Pancreas (tissue), 10 donors: ENCODE measurements at regions not wholly inside any gene's neighbourhood (a gene's known extent, or its start where the extent isn't known, plus 50 kb on each side); places are given as distances from the start of the nearest gene placed in this dataset.

Experiments
- ATAC-seq, 4 donors: fragments of 200-7000 bp; cut with Tn5 transposase; one replicate each; pipeline versions ENCODE4 v1.8.0 to v1.9.1; 2020; ENCODE audit warnings: mild to moderate bottlenecking in 4 of 4, moderate library complexity in 4 of 4
- DNase-seq, 6 donors: peaks; one replicate each; pipeline ENCODE4 v3.0.0-alpha.2; 2020
- FAIRE-seq: peaks from 2 replicates; lab custom pipeline; 2012; peaks lifted over from hg19 to GRCh38; lab: Jason Lieb, UNC
- H3K27ac ChIP-seq, 4 donors: fragments of 200-600 bp; sonication (generic); 1 replicate in 3 of 4; 2 replicates in 1 of 4; pipeline versions ENCODE4 v1.5.0 to v1.8.0; 2020
- H3K27me3 ChIP-seq, 4 donors: fragments of 200-600 bp; one replicate each; pipeline ENCODE4 v1.8.0; 2021
- H3K36me3 ChIP-seq, 3 donors: fragments of 200-600 bp; sonication (generic) in 1 of 3; one replicate each; pipeline versions ENCODE4 v1.5.0 to v1.8.0; 2020 to 2021
- H3K4me1 ChIP-seq, 3 donors: fragments of 200-600 bp; one replicate each; pipeline ENCODE4 v1.8.0; 2021
- H3K4me3 ChIP-seq, 4 donors: fragments of 200-600 bp; sonication (generic) in 2 of 4; one replicate each; pipeline versions ENCODE4 v1.5.0 to v1.8.0; 2020 to 2021
- H3K9me3 ChIP-seq, 4 donors: fragments of 200-600 bp; one replicate each; pipeline ENCODE4 v1.8.0; 2021
- WGBS, 2 donors: extraction: QIAGEN DNeasy Blood & Tissue Kit; methylation state at CpG; one replicate each; pipeline ENCODE4 v1.1.7; 2013; 5-methylcytosine and 5-hydroxymethylcytosine counted together
- intact Hi-C, 3 donors: fragments of 100-400 bp; cut with DNase I; formaldehyde crosslinking; loops; one replicate each; pipeline versions ENCODE4 v1.11.1 to v1.14.2; 2022
- TF ChIP-seq, protein P1 (sequence below), 4 donors: fragments of 200-600 bp; sonication (generic) in 3 of 4; IDR thresholded peaks; one replicate each; pipeline versions ENCODE4 v1.5.0 to v1.8.0; 2021; ENCODE audit warnings: antibody characterized with exemption in 4 of 4
- donor health status: healthy with polysubstance abuse.
- donor health status: DM: no; HTN: no; CAD: no; lungs with moderate emphysema.
- donor health status: DM: no; HTN: no; CAD: no.
- donor health status: control.
- donor health status: control.
- donor health status: Bipolar disorder and iron deficiency.
- donor health status: DM: yes; HTN: yes; CAD: no.
- donor health status: DM: no; HTN: no; CAD: no.
- donor health status: DM: no; HTN: no; CAD: no.
- donor health status: DM: yes; HTN: yes; CAD: no.

DNA sequence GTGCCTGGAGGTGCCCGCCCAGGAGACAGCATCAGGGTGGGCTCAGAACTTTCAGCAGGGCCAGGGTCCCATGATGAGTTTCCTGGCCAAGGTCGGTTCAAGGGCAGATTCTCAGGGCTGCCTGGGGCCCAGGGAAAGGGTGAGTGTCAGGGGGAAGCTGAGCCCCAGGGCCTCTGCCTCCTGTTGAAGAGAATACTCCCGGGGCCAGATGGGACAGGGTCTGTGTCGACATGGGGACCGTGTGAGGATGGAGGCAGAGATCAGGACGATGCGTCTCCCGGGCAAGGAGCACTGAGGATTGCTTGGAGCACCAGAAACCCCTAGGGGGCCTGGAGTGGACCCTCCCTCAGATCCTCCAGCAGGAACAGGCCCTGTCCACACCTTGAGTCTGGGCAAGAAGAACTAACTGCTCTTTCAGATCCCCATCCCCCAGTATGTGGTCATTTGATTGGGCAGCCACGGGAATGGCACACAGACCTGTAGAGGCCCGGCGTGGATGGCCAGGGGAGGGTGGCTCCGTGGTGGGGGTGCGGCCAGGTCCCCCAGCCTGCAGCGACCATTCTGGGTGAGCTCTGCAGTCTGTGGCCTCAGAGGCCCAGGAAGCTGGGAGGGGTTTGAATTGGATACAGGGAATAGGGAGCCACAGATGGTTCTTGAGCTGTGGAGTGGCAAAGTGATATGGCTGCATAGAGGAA lies 1078.7 kb downstream of the BRD1 start:
- no peak for FAIRE-seq
- Histone ChIP-seq H3K36me3 (no peaks in the 10 kb centered on the region), H3K27ac (no peak overlapping the region), H3K4me3 (no peak overlapping the region), H3K4me1 (no peaks in the 10 kb centered on the region), H3K27me3 (no peaks in the 10 kb centered on the region), H3K9me3 (no peaks in the 10 kb centered on the region)
- 71 to 79% methylated on average over 14 of the region's 14 CpGs for WGBS, 2 donors
- intact Hi-C loops: no loop called here
- DNase-seq: peak in 1 of 6 donors; percentile 1
- TF ChIP-seq, protein P1, sequence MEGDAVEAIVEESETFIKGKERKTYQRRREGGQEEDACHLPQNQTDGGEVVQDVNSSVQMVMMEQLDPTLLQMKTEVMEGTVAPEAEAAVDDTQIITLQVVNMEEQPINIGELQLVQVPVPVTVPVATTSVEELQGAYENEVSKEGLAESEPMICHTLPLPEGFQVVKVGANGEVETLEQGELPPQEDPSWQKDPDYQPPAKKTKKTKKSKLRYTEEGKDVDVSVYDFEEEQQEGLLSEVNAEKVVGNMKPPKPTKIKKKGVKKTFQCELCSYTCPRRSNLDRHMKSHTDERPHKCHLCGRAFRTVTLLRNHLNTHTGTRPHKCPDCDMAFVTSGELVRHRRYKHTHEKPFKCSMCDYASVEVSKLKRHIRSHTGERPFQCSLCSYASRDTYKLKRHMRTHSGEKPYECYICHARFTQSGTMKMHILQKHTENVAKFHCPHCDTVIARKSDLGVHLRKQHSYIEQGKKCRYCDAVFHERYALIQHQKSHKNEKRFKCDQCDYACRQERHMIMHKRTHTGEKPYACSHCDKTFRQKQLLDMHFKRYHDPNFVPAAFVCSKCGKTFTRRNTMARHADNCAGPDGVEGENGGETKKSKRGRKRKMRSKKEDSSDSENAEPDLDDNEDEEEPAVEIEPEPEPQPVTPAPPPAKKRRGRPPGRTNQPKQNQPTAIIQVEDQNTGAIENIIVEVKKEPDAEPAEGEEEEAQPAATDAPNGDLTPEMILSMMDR (IDR thresholded peaks at IDR 0.05): no peak
- no peak for ATAC-seq

DNA sequence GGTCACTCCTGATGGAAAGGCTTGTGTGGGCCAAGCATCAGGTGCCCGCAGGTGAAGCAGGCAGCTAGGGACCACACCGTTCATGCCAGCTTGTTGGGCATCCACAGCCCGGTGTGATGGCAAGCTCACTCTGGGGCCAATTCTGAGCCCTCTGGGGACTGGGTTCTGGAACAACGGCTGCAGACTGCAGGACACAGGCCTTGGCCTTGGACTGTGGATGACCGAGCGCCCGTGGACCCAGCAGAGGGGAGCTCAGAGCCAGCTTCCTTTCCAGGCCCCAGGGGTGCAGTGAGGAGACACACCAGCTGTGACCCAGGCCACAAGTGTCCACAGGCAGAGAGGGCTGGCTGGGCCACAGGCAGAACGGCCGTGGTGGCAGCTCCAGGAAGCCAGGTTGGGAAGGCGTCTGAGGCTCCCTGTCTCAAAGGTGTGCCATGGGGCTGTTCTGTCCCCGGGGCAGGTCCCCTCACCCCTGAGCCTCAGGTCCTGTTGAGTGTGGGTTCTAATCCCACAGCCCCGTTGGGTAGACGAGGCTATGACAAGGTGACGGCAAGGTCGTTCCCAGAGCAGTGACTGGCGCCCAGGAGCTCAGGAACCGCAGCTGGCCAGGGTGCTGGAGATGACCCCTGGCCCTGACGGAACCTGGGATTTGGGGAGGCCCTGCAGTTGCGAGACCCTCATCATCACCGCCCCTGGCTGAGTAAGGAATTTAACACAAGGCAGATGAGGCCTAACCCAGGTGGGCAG lies 1079.4 kb downstream of the BRD1 start:
- peak in 2 of 6 donors; percentile 5 to 11 for DNase-seq
- no peak overlapping the region for H3K27ac ChIP-seq
- no peak for FAIRE-seq
- 61 to 66% methylated on average over 20 of the region's 20 CpGs for WGBS, 2 donors
- H3K4me3 ChIP-seq: no peak overlapping the region
- ATAC-seq: no peak
- H3K36me3 ChIP-seq: no peaks in the 10 kb centered on the region
- H3K9me3 ChIP-seq: no peaks in the 10 kb centered on the region
- no peaks in the 10 kb centered on the region for H3K4me1 ChIP-seq
- TF ChIP-seq, protein P1 (IDR thresholded peaks at IDR 0.05): no peak
- intact Hi-C loops: no loop called here
- no peaks in the 10 kb centered on the region for H3K27me3 ChIP-seq

GRCh38 chr22:48746789-48747425 lies 1080.8 kb downstream of the BRD1 start:
- no peak overlapping the region for H3K4me3 ChIP-seq
- no peak for FAIRE-seq
- WGBS, 2 donors: 67 to 87% methylated on average over 13 of the region's 13 CpGs
- DNase-seq: peak in 1 of 6 donors; percentile 6
- ATAC-seq: no peak
- no peaks in the 10 kb centered on the region for H3K9me3 ChIP-seq
- no peak overlapping the region for H3K27ac ChIP-seq
- no peaks in the 10 kb centered on the region for H3K27me3 ChIP-seq
- TF ChIP-seq, protein P1 (IDR thresholded peaks at IDR 0.05): no peak
- no peaks in the 10 kb centered on the region for H3K36me3 ChIP-seq
- no peaks in the 10 kb centered on the region for H3K4me1 ChIP-seq
- intact Hi-C loops: no loop called here

DNA sequence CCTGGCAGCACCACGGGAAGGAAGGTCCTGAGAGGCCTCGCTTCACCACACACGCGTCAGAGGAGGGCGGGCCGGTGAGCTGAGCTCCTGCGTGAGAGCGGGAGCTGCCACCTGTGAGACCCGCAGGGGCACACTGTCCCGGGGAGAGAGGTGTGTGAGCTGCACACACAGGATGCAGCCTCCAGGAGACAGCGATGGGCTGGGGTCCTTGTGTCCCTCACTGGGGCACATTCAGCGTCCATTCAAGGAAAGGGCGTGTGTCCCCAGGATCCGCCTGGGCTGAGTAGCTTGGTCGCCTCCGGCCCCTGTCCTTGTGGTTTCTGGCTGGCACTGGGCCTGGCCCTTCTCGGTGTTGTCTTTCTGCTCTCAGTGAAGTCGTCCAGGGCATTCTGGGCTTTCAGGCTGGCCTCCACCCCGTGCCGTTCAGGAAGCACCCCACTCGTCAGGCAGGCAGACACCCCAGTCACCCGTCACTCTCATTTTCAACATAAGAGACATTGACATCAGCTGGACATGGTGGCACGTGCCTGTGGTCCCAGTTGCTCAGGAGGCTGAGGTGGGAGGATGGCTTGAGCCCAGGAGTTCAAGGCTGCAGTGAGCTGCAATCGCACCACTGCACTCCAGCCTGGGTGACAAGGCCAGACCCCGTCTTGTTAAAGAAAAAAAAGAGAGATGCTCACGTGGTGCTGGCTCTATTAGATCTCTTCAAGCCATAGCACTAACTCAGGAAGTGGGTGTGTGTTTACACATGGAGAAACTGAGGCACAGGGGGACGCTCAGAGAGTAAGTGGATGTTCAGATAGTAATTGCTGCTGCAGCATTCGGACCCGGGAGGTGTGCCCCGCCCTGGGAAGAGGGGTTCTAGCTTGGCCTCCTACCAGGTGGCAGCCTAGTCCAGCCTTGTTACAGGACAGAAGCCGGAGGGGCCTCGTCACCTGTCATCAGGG lies 1081.6 kb downstream of the BRD1 start:
- TF ChIP-seq, protein P1 (IDR thresholded peaks at IDR 0.05): no peak
- no peak for ATAC-seq
- intact Hi-C loops: no loop called here

More for the DNA sequence above, 1081.6 kb downstream of the BRD1 start:
- DNase-seq (peak in 1 of 6 donors; percentile 4), FAIRE-seq (no peak)
- WGBS, 2 donors: 57 to 66% methylated on average over 27 to 32 of the region's 32 CpGs
- Histone ChIP-seq H3K9me3 (no peaks in the 10 kb centered on the region), H3K27me3 (no peaks in the 10 kb centered on the region), H3K36me3 (no peaks in the 10 kb centered on the region), H3K27ac (no peak overlapping the region), H3K4me1 (no peaks in the 10 kb centered on the region), H3K4me3 (no peak overlapping the region)
